HEK293 (cell line): ENCODE measurements at regions not wholly inside any gene's neighbourhood (a gene's known extent, or its start where the extent isn't known, plus 50 kb on each side); places are given as distances from the start of the nearest gene placed in this dataset.

Experiments
- CTCF ChIA-PET: fragments of 350-600 bp; formaldehyde crosslinking; extraction: SDS; loops from one replicate; lab custom pipeline; 2021; ENCODE audit warnings: antibody characterized with exemption; lab: Yijun Ruan, JAX
- POLR2A ChIA-PET: fragments of 300-600 bp; formaldehyde crosslinking; extraction: SDS; loops from one replicate; lab custom pipeline; 2020; ENCODE audit warnings: antibody characterized with exemption, inconsistent platforms; lab: Yijun Ruan, JAX
- H3K27ac ChIP-seq: fragments of 200-500 bp; sonication (Bioruptor generic); 2 replicates; pipeline ENCODE4 v1.5.1; 2014; ENCODE audit warnings: low read depth, low read length, control low read depth, inconsistent platforms; ENCODE audit errors: extremely low read depth
- H3K36me3 ChIP-seq, 2 experiments: fragments of 200-500 bp in 1 of 2; sonication (Bioruptor generic) in 1 of 2; 1 replicate in 1 of 2; 2 replicates in 1 of 2; pipeline ENCODE4 v1.5.1; 2014 to 2017; ENCODE audit warnings: inconsistent platforms in 2 of 2, low read length in 2 of 2; ENCODE audit not compliant: control insufficient read depth in 2 of 2, insufficient read depth in 1 of 2
- H3K4me1 ChIP-seq: fragments of 200-500 bp; sonication (Bioruptor generic); 2 replicates; pipeline ENCODE4 v1.5.1; 2014; ENCODE audit warnings: mild to moderate bottlenecking, low read length, inconsistent platforms; ENCODE audit not compliant: control insufficient read depth, insufficient read depth
- H3K4me3 ChIP-seq: 2 replicates; pipeline ENCODE4 v1.5.1; 2011; ENCODE audit warnings: low read depth, mild to moderate bottlenecking, control low read depth, low read length, moderate library complexity
- H3K9me3 ChIP-seq: fragments of 200-500 bp; sonication (Bioruptor generic); 2 replicates; pipeline ENCODE4 v1.5.1; 2014; ENCODE audit warnings: low read depth, low read length, inconsistent platforms; ENCODE audit not compliant: control insufficient read depth, insufficient read depth
- HOXD13 ChIP-seq: sonication (generic); formaldehyde crosslinking; IDR thresholded peaks from 2 replicates; pipeline ENCODE4 v1.8.0; 2022; ENCODE audit warnings: missing genetic modification reagents, borderline replicate concordance
- IKZF3 ChIP-seq: fragments of 450-650 bp; IDR thresholded peaks from 2 replicates; pipeline ENCODE4 v1.5.0; 2018; ENCODE audit warnings: missing biosample characterization, mild to moderate bottlenecking, missing genetic modification characterization, moderate library complexity
- KLF8 ChIP-seq: fragments of 450-650 bp; formaldehyde crosslinking; IDR thresholded peaks from 2 replicates; pipeline ENCODE4 v1.5.1; 2016; ENCODE audit warnings: missing biosample characterization, missing genetic modification characterization
- MZF1 ChIP-seq: fragments of 450-650 bp; formaldehyde crosslinking; IDR thresholded peaks from 2 replicates; pipeline ENCODE4 v1.5.1; 2017; ENCODE audit warnings: missing biosample characterization, missing genetic modification characterization, borderline replicate concordance
- OSR2 ChIP-seq: fragments of 450-650 bp; formaldehyde crosslinking; IDR thresholded peaks from 2 replicates; pipeline ENCODE4 v1.5.1; 2016; ENCODE audit warnings: missing biosample characterization, missing genetic modification characterization
- ZFP41 ChIP-seq: fragments of 450-650 bp; formaldehyde crosslinking; IDR thresholded peaks from 2 replicates; pipeline ENCODE4 v1.5.1; 2016; ENCODE audit warnings: missing biosample characterization, missing genetic modification characterization, borderline replicate concordance
- ZNF324 ChIP-seq: fragments of 450-650 bp; formaldehyde crosslinking; IDR thresholded peaks from 2 replicates; pipeline ENCODE4 v1.5.1; 2016; ENCODE audit warnings: missing biosample characterization, missing genetic modification characterization
- ZNF394 ChIP-seq: fragments of 450-650 bp; formaldehyde crosslinking; IDR thresholded peaks from 2 replicates; pipeline ENCODE4 v1.5.1; 2016; ENCODE audit warnings: missing biosample characterization, missing genetic modification characterization, mild to moderate bottlenecking, moderate library complexity, borderline replicate concordance
- ZNF416 ChIP-seq: fragments of 450-650 bp; formaldehyde crosslinking; IDR thresholded peaks from 2 replicates; pipeline ENCODE4 v1.5.1; 2016; ENCODE audit warnings: missing biosample characterization, missing genetic modification characterization
- ZNF530 ChIP-seq: fragments of 450-650 bp; formaldehyde crosslinking; IDR thresholded peaks from 2 replicates; pipeline ENCODE4 v1.5.1; 2016; ENCODE audit warnings: low read depth, missing biosample characterization, missing genetic modification characterization
- ZNF560 ChIP-seq: fragments of 450-650 bp; formaldehyde crosslinking; IDR thresholded peaks from 2 replicates; pipeline ENCODE4 v1.5.1; 2017; ENCODE audit warnings: missing biosample characterization, missing genetic modification characterization, borderline replicate concordance
- ZNF623 ChIP-seq: fragments of 450-650 bp; formaldehyde crosslinking; IDR thresholded peaks from 2 replicates; pipeline ENCODE4 v1.5.1; 2016; ENCODE audit warnings: missing biosample characterization, missing genetic modification characterization
- ZNF660 ChIP-seq: fragments of 450-650 bp; IDR thresholded peaks from 2 replicates; pipeline ENCODE4 v1.5.1; 2018; ENCODE audit warnings: missing biosample characterization, mild to moderate bottlenecking, missing genetic modification characterization
- ZNF768 ChIP-seq: fragments of 450-650 bp; formaldehyde crosslinking; IDR thresholded peaks from 2 replicates; pipeline ENCODE4 v1.5.1; 2018; ENCODE audit warnings: missing biosample characterization, mild to moderate bottlenecking, missing genetic modification characterization
- ZNF791 ChIP-seq: fragments of 450-650 bp; formaldehyde crosslinking; IDR thresholded peaks from 2 replicates; pipeline ENCODE4 v1.5.1; 2016; ENCODE audit warnings: missing biosample characterization, missing genetic modification characterization
- TF ChIP-seq, protein P1 (sequence below): fragments of 450-650 bp; formaldehyde crosslinking; IDR thresholded peaks from 2 replicates; pipeline ENCODE4 v1.5.1; 2016; ENCODE audit warnings: missing biosample characterization, missing genetic modification characterization
- TF ChIP-seq, protein P2 (sequence below): fragments of 450-650 bp; formaldehyde crosslinking; IDR thresholded peaks from 2 replicates; pipeline ENCODE4 v1.5.1; 2017; ENCODE audit warnings: missing biosample characterization, missing genetic modification characterization
- TF ChIP-seq, protein P3 (sequence below): fragments of 450-650 bp; formaldehyde crosslinking; IDR thresholded peaks from 2 replicates; pipeline ENCODE4 v1.5.1; 2017; ENCODE audit warnings: missing biosample characterization, missing genetic modification characterization
- TF ChIP-seq, protein P4 (sequence below): fragments of 450-650 bp; formaldehyde crosslinking; conservative IDR thresholded peaks from 2 replicates; pipeline ENCODE4 v1.5.1; 2016; ENCODE audit warnings: low read depth, missing biosample characterization, missing genetic modification characterization

DNA sequence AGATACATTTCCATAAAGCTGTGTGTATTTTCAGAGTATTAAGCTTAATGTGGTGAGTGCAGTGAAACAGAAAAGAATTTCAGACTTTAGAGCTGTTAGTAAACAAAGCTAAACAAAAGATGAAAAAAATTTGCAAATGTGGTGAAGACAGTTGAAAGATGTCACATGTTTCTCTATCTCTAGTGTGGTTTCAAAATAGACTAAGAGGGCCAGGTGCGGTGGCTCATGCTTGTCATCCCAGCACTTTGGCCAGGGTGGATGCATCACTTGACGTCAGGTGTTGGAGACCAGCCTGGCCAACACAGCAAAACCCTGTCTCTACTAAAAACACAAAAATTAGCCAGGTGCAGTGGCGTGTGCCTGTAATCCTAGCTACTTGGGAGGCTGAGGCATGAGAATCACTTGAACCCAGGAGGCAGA, 466.0 kb upstream of the NR2F2 start (continued):
- TF ChIP-seq, protein P1, sequence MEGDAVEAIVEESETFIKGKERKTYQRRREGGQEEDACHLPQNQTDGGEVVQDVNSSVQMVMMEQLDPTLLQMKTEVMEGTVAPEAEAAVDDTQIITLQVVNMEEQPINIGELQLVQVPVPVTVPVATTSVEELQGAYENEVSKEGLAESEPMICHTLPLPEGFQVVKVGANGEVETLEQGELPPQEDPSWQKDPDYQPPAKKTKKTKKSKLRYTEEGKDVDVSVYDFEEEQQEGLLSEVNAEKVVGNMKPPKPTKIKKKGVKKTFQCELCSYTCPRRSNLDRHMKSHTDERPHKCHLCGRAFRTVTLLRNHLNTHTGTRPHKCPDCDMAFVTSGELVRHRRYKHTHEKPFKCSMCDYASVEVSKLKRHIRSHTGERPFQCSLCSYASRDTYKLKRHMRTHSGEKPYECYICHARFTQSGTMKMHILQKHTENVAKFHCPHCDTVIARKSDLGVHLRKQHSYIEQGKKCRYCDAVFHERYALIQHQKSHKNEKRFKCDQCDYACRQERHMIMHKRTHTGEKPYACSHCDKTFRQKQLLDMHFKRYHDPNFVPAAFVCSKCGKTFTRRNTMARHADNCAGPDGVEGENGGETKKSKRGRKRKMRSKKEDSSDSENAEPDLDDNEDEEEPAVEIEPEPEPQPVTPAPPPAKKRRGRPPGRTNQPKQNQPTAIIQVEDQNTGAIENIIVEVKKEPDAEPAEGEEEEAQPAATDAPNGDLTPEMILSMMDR (tag by site-specific recombination), result no peak

DNA sequence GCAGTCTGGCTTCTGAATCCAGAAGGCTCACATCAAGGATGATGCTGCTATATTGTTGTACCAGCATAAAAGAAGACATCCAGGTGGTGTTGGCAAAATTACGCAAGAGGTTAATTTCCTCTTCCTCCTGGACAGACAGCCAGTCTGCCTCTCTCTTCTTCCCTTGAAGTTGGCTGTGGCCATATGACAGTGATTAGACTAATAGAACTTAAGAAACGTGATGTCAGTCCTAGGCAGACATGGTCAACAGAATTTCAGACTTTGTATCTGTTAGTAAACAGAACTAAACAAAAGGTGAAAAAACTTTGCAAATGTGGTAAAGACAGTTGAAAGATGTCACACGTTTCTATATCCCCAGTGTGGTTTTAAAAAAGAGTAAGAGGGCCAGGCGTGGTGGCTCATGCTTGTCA, 465.2 kb upstream of the NR2F2 start:
- CTCF ChIA-PET, result no interaction called here

DNA sequence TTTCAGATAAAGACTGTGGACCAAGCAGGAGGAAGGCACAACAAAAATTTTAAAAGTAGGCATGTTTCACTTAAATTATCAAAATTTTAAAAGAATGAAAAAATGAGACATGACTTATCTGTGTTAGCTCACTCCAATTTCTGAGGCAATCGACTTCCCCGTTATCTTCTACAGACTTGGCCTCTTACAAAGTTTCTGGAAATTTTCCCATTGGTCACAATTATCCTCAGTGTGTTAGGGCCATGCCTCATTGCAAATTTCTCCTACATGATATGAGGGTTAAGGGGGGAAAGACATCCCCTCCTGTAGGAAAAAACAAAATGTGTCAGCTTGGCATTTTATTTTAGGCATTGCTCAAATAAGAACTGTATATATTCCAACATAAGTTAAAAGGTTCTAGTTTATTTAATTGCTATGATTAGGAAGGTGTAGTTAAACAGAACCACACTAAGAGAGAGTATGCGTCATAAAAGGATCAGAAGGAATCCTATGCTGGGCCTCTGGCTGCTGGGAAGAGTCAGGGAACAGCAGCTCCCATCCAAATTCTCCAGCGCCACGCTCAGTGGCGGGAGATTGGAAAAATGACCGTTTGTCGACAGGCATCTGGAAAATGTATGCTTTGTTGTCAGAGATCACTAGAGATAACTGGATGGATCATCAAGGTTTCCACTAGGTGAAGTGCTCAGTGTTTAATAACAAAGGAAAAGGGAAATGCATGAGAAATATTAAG, 463.6 kb upstream of the NR2F2 start:
- TF ChIP-seq ZNF394 (tag by site-specific recombination), result no peak
- TF ChIP-seq ZNF623 (tag by site-specific recombination), result no peak
- TF ChIP-seq ZNF791 (tag by site-specific recombination), result no peak
- Histone ChIP-seq H3K9me3 (no peaks in the 10 kb centered on the region), H3K4me1 (peaks cover 13% of the 10 kb centered on the region), H3K36me3 (no peaks in the 10 kb centered on the region), H3K4me3 (no peak overlapping the region), H3K27ac (no peak overlapping the region)
- CTCF ChIA-PET, result interaction anchor here (0.8 kb wide), 1 partner anchor 15 kb away, joined by 3 read pairs; no protein-coding TSS in a partner anchor
- POLR2A ChIA-PET, result no interaction called here

More for the DNA sequence above, 465.2 kb upstream of the NR2F2 start:
- Histone ChIP-seq H3K36me3 (no peaks in the 10 kb centered on the region), H3K27ac (no peak overlapping the region), H3K4me3 (no peak overlapping the region), H3K9me3 (no peaks in the 10 kb centered on the region), H3K4me1 (peaks cover 13% of the 10 kb centered on the region)
- POLR2A ChIA-PET, result no interaction called here
- no peak for TF ChIP-seq ZFP41 (tag by site-specific recombination)
- TF ChIP-seq, protein P2, sequence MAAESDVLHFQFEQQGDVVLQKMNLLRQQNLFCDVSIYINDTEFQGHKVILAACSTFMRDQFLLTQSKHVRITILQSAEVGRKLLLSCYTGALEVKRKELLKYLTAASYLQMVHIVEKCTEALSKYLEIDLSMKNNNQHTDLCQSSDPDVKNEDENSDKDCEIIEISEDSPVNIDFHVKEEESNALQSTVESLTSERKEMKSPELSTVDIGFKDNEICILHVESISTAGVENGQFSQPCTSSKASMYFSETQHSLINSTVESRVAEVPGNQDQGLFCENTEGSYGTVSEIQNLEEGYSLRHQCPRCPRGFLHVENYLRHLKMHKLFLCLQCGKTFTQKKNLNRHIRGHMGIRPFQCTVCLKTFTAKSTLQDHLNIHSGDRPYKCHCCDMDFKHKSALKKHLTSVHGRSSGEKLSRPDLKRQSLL (tag by site-specific recombination), result no peak
- no peak for TF ChIP-seq MZF1
- TF ChIP-seq HOXD13 (CRISPR knock-in tag), result no peak
- no peak for TF ChIP-seq IKZF3
- no peak for TF ChIP-seq ZNF660 (tag by site-specific recombination)
- TF ChIP-seq, protein P3, sequence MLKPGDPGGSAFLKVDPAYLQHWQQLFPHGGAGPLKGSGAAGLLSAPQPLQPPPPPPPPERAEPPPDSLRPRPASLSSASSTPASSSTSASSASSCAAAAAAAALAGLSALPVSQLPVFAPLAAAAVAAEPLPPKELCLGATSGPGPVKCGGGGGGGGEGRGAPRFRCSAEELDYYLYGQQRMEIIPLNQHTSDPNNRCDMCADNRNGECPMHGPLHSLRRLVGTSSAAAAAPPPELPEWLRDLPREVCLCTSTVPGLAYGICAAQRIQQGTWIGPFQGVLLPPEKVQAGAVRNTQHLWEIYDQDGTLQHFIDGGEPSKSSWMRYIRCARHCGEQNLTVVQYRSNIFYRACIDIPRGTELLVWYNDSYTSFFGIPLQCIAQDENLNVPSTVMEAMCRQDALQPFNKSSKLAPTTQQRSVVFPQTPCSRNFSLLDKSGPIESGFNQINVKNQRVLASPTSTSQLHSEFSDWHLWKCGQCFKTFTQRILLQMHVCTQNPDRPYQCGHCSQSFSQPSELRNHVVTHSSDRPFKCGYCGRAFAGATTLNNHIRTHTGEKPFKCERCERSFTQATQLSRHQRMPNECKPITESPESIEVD (tag by site-specific recombination), result no peak
- TF ChIP-seq ZNF768 (tag by site-specific recombination), result no peak
- no peak for TF ChIP-seq ZNF560 (tag by site-specific recombination)
- TF ChIP-seq ZNF416 (tag by site-specific recombination), result no peak
- TF ChIP-seq ZNF530 (tag by site-specific recombination), result no peak
- no peak for TF ChIP-seq ZNF324 (tag by site-specific recombination)
- TF ChIP-seq, protein P4, sequence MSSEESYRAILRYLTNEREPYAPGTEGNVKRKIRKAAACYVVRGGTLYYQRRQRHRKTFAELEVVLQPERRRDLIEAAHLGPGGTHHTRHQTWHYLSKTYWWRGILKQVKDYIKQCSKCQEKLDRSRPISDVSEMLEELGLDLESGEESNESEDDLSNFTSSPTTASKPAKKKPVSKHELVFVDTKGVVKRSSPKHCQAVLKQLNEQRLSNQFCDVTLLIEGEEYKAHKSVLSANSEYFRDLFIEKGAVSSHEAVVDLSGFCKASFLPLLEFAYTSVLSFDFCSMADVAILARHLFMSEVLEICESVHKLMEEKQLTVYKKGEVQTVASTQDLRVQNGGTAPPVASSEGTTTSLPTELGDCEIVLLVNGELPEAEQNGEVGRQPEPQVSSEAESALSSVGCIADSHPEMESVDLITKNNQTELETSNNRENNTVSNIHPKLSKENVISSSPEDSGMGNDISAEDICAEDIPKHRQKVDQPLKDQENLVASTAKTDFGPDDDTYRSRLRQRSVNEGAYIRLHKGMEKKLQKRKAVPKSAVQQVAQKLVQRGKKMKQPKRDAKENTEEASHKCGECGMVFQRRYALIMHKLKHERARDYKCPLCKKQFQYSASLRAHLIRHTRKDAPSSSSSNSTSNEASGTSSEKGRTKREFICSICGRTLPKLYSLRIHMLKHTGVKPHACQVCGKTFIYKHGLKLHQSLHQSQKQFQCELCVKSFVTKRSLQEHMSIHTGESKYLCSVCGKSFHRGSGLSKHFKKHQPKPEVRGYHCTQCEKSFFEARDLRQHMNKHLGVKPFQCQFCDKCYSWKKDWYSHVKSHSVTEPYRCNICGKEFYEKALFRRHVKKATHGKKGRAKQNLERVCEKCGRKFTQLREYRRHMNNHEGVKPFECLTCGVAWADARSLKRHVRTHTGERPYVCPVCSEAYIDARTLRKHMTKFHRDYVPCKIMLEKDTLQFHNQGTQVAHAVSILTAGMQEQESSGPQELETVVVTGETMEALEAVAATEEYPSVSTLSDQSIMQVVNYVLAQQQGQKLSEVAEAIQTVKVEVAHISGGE (tag by site-specific recombination), result no peak
- TF ChIP-seq KLF8, result no peak
- TF ChIP-seq OSR2 (tag by site-specific recombination), result no peak
